Effector CD8-positive, alpha-beta T cell (primary cell): ENCODE measurements at regions not wholly inside any gene's neighbourhood (a gene's known extent, or its start where the extent isn't known, plus 50 kb on each side); places are given as distances from the start of the nearest gene placed in this dataset.
"Not testable (repeated sequence)": the region's sequence is repeated elsewhere in the genome, so short reads cannot be mapped to it uniquely, and the experiment has no call there.

Source experiments
- DNase-seq: peaks from one replicate; lab custom pipeline; 2025; lab: John Stamatoyannopoulos, UW

DNA sequence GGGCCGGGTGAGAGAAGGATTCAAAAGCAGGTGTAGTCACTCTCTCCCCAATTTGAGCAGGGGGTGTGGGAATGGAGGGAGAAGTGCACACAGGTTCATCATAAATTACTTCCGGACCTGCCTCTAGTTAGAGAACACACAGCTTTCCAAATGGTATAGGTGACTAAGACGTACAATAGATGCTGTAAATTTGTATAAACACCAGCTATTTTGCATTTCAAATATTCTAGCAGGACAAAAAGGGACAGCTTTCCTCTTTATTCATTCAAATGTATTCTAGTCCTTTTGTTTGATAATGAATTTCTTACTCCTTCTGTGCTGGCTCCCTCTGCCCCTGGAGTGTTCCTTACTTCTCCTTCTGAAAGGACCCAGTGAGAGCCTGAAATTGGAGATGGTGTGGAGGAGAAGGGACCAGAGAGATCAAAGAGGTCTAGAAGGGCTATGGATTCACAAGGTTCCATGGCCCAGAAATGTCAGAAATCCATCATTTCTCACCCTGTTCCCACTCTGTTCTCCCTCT lies 53.2 kb upstream of the SH3BP4 start:
- DNase-seq: no peak

DNA sequence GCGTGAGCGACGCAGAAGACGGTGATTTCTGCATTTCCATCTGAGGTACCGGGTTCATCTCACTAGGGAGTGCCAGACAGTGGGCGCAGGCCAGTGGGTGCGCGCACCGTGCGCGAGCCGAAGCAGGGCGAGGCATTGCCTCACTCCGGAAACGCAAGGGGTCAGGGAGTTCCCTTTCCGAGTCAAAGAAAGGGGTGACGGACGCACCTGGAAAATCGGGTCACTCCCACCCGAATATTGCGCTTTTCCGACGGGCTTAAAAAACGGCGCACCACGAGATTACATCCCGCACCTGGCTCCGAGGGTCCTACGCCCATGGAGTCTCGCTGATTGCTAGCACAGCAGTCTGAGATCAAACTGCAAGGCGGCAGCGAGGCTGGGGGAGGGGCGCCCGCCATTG lies 63.4 kb upstream of the SH3BP4 start:
- not testable (repeated sequence) for DNase-seq

DNA sequence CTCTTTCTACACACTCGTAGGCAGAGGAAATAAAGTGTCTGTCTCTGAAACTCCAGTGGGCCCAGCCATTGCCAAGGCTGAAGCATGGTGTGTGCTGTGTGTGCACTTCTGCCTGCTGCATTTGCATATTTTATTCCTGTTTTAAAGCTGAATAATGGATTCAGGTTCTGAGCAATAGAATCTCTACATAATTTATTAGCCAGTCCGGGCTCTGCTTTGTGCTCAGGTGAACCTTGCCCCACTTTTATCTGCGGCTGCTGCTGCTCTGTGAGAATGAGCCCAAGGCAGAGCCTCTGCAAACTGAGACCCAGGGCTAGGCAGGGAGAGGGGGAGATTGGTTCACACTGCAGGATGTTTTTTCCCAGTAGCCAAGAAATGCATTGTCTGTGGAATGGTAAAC lies 64.6 kb upstream of the SH3BP4 start:
- no peak for DNase-seq

DNA sequence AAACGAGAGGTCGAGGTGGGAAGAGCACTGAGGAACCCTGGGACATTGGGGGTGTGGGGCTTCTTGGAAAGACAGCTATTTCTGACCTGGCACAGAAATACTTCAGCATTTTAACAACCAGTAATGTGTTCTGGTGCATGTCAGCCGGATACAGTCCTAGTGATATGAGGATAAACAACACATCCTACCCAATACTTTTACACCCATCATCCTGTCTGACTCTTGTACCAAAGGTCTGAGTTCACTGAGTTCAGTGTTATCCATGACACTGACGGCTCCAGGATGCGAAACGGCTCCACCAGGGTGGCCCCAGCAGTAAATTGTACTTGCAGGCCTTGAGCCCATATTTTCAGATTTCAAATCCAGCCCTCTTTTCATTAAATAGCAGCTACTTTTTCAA lies 65.9 kb upstream of the SH3BP4 start:
- DNase-seq: no peak

DNA sequence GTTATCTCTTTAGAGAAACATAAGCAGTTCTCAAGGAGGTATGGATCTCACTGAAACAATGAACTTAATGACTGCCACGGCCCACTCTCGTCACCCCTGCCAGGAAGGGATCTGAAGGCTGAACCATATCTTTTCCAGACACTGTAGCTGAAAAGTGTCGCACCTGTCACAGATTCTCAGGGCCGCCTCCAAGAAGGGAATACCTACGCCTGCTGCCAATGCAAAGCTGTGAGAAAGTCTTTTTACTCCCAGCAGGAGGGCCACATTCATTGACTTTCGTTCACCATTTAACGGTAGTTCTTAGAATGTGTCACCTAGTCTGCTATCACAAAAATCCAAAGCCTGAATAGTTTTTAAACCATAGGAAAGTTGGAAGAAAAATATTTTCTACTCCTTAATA lies 66.7 kb upstream of the SH3BP4 start:
- no peak for DNase-seq

DNA sequence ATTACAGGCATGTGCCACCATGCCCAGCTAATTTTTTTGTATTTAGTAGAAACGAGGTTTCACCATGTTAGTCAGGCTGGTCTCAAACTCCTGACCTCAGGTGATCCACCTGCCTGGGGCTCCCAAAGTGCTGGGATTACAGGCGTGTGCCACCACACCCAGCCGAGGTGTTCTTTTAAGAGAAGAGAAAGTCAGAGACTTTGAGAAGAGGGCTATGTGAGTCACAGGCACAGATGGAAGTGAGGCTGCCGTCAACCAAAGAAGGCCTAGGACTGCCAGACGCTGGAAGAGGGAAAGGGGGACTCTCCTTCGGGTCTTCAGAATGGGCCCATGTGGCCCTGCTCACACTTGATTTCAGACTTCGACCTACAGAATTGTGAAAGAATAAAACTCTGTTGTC lies 67.2 kb upstream of the SH3BP4 start:
- DNase-seq: no peak

DNA sequence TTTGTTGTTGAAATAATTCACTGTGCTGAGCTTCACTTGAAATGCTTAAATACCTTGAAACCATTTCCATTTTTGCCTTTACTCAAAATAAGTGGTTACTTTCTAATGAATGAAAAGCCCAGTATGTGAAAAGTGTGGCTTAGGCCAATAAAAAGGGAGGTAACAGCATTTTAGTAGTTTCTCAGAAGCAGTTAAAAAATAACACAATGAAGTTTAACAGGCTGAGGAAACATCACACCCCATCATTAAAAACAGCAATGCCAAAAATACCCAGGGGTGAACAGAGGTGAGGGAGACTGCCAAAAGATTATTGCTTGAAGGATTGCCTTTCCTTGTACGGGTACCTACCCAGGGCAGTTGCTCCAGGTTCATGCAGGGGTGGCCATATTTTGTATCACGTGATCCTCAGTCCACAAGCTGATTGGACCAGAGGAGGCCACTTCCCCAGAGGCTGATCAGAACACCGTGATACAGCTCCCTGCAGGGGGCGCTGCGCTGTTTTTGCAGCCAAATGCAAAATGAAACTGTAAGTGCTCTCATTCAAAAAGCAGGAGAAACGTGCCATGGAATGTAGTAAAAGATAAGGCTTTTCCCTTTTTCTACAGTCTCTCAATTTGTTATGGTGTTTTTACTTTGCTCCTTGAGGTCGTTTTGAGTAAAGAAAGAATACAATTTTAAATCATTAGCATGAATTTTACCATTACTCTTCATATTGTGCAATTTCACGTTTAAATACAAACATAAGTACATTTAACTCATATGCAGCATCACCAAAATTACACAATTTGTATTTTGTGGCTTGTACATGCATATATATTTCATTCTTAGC lies 70.2 kb upstream of the SH3BP4 start:
- peak; percentile 3 for DNase-seq

DNA sequence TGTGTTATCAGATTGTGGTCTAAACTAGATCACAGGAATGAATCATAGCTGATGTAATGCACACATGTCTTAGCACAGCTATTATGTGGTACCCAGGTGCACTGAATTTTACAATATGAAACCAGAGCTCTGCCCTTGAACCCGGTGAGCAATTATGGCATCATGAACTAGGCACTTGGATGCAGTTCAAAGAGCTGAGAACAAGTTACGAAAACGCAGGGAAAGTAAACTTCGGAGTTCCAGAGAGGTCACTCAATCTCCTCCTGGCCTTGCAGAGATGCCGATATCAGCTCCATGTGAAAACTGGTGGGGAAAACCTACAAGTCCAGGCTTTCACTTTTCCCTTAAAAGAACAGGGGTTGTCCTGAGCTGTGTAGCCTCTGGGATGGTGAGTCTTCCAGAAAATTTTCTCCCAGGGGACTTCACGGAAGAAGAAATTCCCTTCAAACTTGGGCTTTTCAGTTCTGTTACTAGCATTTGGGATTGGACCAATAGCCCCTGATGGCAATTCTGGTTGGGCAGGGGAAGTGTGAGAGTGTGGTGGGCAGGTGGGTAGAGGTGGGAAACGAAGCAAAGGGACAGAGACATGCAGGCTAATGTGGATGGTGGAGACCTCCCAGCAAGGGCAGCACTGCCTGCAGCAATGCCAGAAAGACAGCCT lies 71.1 kb upstream of the SH3BP4 start:
- DNase-seq: no peak

DNA sequence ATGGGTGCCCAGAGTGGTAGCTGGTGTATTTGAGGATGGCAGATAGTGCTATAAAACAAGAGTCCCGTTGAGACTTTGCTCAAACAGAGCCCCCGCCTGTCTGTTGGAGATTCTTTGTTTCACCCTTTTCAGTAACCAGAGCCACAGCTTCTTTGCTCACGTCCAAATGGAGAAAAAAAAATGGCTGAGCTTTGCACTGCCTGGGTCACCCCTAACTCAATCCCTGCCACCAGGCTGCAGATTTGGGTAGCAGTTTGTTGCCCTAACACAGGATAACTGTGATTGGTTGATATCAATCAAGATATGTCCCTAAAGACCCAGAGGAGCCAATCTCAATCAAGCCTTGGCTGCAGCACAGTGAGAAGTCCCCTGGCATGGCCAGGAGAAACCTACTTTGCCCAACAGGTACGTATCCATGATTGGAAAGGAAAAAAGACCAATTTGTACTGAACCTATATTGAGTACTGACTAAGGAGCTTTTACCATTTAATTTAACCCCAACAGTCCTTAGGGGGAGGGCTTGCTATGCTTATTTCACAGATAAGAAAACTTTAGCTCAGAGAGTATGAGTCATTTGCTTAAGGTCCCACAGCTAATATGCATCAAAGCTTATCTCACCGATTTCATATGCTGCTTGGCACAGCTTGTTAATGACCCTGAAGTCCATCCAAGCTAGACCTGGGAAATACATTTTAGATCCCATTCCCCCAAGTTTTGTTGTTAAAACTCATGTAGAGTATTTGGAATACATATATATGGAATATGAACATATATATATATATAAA lies 72.0 kb upstream of the SH3BP4 start:
- DNase-seq: no peak

DNA sequence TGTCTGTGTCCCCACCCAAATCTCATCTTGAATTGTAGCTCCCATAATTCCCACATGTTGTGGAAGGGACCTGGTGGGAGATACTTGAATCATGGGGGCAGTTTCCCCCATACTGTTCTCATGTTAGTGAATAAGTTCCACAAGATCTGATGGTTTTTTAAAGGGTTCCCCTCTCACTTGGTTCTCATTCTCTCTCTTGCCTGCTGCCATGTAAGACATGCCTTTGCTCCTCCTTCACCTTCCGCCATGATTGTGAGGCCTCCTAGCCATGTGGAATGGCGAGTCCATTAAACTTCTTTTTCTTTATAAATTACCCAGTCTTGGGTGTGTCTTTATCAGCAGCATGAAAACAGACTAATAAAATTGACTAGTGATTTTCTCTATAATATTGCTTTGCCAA lies 75.2 kb upstream of the SH3BP4 start:
- not testable (repeated sequence) for DNase-seq

DNA sequence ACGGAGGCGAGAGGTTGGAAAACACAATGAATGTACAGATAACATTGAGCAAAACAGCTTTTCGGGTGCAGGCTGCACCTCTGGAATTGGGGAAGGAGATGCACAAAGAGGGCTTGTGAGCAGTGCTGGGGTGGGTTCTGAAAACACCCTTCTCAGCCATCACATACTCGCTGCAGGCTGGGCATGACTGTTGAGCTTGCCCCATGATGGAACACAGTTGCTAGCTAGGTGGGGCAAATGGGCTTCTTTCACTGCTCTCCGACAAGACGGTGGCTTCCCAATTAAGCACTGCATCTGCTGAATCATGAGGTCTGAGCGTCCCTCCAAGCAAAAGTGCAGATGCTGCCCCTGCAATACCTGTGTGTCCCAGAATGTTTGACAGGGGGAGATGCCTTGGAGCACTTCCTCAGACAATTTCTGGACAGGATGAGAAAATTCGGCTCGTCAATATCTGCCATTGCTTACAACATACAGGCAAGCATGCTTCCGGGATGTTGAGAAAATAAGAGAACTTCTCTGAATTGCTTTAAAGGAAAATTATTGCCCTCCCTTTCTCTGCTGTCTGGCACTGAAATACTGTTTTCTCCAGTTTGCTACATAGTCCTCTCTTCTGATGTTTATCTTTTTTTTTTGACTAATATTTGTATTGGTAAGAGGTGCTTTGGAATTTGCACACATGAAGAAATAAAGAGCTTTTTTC lies 77.3 kb upstream of the SH3BP4 start:
- DNase-seq: no peak

DNA sequence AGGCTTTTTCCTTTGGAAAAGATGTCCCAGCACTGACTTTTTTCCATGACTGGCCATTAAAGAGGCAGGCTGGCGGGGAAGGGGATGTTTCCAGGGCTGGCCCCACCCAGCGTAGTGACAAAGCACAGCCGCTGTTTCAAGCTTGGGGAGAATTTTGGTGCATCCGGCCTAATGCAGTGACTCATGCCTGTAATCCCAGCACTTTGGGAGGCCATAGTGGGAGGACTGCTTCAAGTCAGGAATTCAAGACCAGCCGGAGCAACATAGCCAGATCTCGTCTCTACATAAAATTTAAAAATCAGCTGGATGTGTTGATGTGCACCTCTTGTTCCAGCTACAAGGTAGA lies 78.0 kb upstream of the SH3BP4 start:
- DNase-seq: no peak

DNA sequence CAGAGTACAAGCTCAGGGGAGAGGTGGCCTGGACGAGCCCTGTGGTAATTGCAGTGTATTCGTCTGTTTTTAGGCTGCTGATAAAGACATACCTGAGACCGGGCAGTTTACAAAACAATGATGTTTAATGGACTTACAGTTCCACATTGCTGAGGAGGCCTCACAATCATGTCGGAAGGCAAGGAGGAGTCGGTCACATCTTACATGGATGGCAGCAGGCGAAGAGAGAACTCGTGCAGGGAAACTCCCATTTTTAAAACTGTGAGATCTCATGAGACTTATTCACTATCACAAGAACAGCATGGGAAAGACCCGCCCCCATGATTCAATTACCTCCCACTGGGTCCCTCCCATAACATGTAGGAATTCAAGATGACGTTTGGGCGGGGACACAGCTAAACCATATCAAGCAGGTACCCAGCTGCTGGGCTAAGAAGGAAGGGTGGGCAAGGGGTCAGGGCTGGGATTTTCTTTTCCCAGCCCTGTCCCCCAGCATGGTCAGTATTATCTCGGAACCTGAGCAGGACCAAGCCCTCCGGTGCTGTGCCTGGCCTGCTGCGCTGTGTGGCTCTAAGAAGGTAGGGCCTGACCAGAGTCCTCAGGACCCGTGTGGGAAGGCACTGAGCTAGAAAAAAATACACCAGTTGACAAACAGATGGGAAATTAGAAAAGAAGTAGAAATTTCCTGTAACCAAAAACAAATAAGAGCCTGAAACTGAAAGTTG lies 78.6 kb upstream of the SH3BP4 start:
- DNase-seq: no peak

DNA sequence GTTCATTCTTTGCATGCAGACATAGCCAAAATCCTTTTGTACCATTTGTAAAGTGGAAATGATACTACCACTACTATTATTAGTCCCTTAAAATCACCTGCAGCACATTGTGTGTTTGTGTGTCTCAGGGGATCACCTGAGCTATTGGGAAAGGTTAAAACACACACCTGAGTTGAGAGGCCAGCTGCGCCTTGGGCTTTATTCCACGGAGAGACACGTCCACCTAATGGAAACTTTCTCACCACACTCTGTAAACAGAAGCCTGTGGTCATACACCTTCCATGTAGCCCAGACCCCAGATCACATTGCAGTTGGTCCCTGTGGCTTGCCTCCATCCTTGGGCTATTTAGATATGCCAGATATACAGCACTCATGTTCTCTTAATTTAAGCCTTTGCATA lies 81.8 kb upstream of the SH3BP4 start:
- no peak for DNase-seq

DNA sequence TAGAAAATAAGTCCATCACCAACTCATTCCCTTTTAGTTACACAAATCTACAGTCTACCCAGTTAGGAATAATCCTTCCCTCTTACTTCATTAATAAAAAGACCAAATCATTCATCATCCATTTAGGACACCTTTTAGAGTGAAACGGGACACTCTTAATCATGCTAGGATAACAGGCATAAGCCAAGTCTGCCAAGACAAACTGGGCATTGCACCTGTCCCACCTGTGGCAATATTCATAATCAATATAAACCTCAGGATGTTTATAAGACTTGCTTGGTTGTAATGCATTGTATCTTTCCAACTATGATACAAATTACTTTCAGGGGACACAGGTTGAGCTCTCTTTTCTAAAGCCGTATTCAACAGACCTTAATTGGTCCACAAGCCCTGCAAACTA lies 82.7 kb upstream of the SH3BP4 start:
- DNase-seq: no peak

DNA sequence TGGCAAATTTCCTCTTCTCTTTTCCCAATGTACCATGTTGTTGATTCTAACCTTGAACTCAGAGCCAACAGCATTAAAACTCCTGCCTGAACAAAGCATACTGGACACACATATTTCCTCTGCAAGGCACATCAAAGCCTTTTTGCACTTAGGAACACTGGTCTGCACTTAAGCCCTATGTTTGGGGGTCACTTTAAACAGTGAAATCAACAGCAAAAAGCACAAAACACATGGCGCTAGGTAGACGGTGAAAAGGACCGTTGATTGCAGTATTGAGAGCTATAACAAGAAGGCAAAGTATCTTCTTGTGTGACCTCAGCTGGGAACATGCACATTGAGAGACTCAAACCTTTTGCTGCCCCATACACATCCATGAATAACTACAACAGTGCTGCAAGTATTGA lies 83.9 kb upstream of the SH3BP4 start:
- no peak for DNase-seq

DNA sequence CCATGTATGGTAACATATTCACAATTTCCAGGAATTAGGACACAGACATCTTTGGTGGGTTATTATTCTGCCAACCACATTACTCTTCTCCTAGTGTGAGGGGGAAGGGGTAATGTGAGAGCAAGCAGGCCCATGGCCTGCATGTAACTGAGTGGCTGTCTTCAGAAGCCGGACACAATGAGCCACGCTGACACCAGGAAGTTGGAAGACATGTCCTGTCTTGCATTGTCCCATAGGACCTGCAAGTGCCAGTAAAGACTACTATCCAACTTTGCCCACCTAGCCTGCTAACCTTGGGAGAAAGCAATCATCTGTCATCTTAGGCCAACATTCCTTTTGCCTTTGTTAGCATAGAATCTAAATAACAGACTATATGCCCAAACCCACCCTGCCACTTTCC lies 86.2 kb upstream of the SH3BP4 start:
- no peak for DNase-seq

DNA sequence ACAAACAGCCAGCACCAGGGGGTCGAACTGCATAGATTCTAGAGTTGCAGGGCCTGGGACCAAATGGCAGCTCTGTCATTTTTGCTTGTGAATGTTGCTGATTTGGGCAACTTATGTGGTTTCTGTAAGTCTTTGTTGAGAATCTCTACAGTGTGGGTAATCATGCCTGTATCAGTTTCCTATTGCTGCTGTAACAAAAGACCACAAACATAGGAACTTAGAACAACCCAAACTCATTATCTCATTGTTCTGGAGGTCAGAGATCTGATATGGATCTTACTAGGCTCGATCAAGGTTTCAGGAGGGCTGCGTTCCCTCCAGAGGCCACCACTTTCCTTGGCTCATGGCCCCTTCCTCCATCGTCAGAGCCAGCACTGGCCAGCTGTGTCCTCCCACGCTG lies 86.8 kb upstream of the SH3BP4 start:
- DNase-seq: no peak

DNA sequence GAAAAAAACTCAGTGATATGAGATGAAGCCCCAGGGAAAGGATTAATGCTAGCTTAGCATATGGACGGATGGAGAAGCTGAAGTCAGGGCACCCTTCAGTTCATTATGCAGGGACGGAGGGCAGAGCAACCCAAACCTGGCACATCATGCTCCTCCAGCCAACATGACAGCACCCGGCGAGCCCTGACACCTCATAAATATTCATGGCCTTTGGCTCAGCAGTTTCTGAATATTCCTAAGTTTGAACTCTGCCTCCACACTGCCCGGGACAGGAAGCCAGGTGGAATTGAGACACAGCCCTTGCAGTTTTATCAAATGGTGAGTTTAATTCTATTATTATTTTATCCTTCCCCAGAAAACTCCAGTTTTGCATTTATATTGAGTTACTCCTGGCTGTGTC lies 87.3 kb upstream of the SH3BP4 start:
- DNase-seq: no peak

DNA sequence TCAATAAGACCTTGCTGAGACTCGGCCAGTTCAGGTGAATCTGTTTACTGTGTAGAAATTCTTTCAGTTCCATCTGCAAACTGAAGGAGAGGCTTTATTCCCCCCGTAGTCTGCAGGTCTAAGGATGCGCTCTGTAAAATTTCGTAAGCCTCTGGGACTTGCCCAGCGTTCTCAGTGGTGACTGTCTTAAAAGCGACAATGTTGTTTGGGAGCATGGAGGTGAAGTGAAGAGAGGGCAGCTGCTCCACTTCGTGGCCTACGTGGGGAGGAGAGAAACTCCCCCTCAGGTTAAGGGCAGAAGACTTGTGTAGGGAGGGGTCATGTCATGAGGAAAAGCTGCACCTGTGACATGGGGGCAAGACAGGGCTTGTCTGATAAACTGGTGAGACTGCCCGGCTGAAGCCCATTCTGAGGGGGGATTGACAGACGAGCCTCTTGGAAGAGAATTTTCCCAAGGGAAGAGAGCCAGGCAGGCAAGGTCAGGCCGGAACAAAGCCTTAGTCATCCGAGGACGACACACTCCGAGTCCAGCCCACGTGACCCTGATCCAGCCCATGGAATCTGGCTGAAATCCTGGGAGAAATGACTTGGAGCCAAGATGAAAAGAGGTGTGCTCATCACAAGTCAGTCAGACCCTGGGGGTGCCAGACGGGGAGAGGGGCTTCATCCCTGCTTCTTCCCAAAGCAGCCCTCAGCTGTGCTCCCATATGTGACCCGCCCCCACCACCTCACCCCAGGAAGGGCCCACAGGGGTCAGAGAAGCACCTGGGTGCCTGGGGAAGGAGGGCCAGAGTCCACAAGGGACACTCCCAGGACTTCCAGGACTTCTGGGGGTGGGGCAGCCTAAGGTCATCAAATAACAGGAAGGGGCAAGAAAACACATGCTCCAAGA lies 88.5 kb upstream of the SH3BP4 start:
- no peak for DNase-seq
